ENCODE measurements at regions not wholly inside any gene's neighbourhood (a gene's known extent, or its start where the extent isn't known, plus 50 kb on each side); places are given as distances from the start of the nearest gene placed in this dataset. TPM values are rescaled to one million over a fixed set of nuclear protein-coding genes. Genes with fewer than 3 reads are reported as not detected.

Small RNA genes in the stretch of these regions (small RNA-seq; reads per million reads assigned to genes)
- gene RF00017 (ENCODE audit: insufficient read length, low read depth) (not detected), gene RNA5SP176 (ENCODE audit: insufficient read length, low read depth) (not detected)

Measured in AG04450 (cell line).